Glutamatergic neuron (in vitro differentiated cells): ENCODE measurements at regions not wholly inside any gene's neighbourhood (a gene's known extent, or its start where the extent isn't known, plus 50 kb on each side); places are given as distances from the start of the nearest gene placed in this dataset.
"Not testable (repeated sequence)": the region's sequence is repeated elsewhere in the genome, so short reads cannot be mapped to it uniquely, and the experiment has no call there.

Experiments used
- DNase-seq: peaks from one replicate; pipeline ENCODE4 v3.0.0; 2022
- H3K27ac Mint-ChIP-seq: one replicate; pipeline ENCODE4 v1.8.0; 2020; ENCODE audit warnings: mild to moderate bottlenecking, mixed read lengths, inconsistent platforms; ENCODE audit not compliant: unreplicated experiment
- H3K27me3 Mint-ChIP-seq: one replicate; pipeline ENCODE4 v1.8.0; 2020; ENCODE audit warnings: mild to moderate bottlenecking, moderate library complexity, mixed read lengths, inconsistent platforms; ENCODE audit not compliant: unreplicated experiment
- H3K36me3 Mint-ChIP-seq: one replicate; pipeline ENCODE4 v1.8.0; 2020; ENCODE audit warnings: mild to moderate bottlenecking, mixed read lengths, inconsistent platforms; ENCODE audit not compliant: unreplicated experiment
- H3K4me1 Mint-ChIP-seq: one replicate; pipeline ENCODE4 v1.8.0; 2020; ENCODE audit warnings: mild to moderate bottlenecking, low read depth, mixed read lengths, inconsistent platforms; ENCODE audit not compliant: unreplicated experiment
- H3K4me3 Mint-ChIP-seq: one replicate; pipeline ENCODE4 v1.8.0; 2020; ENCODE audit warnings: mild to moderate bottlenecking, mixed read lengths, inconsistent platforms; ENCODE audit not compliant: unreplicated experiment
- H3K9me3 Mint-ChIP-seq: one replicate; pipeline ENCODE4 v1.8.0; 2020; ENCODE audit warnings: mild to moderate bottlenecking, moderate library complexity, mixed read lengths, inconsistent platforms; ENCODE audit not compliant: unreplicated experiment
- CTCF ChIP-seq: fragments of 200-600 bp; sonication (generic); IDR thresholded peaks from one replicate; pipeline ENCODE4 v1.5.0; 2021; ENCODE audit not compliant: partially characterized antibody, unreplicated experiment

DNA sequence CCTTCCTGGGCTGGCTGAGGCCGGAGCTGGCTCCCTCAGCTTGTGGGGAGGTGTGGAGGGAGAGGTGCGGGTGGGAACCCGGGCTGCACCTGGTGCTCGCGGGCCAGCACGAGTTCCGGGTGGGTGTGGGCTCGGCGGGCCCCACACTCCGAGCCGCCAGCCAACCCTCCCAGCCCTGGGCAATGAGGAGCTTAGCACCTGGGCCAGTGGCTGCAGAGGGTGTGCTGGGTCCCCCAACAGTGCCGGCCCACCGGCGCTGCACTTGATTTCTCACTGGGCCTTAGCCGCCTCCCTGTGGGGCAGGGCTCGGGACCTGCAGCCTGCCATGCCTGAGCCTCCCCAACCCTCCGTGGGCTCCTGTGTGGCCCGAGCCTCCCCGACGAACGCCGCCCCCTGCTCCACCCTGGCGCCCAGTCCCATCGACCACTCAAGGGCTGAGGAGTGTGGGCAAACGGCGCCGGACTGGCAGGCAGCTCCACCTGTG is 182.7 kb upstream of the PAQR3 start:
- Mint-ChIP-seq H3K27ac (no peak overlapping the region), H3K36me3 (peaks cover 74% of the 10 kb centered on the region), H3K4me1 (no peaks in the 10 kb centered on the region), H3K9me3 (peaks cover 20% of the 10 kb centered on the region), H3K4me3 (no peak overlapping the region), H3K27me3 (peaks cover 2% of the 10 kb centered on the region)
- no peak for DNase-seq
- no peak for TF ChIP-seq CTCF

DNA sequence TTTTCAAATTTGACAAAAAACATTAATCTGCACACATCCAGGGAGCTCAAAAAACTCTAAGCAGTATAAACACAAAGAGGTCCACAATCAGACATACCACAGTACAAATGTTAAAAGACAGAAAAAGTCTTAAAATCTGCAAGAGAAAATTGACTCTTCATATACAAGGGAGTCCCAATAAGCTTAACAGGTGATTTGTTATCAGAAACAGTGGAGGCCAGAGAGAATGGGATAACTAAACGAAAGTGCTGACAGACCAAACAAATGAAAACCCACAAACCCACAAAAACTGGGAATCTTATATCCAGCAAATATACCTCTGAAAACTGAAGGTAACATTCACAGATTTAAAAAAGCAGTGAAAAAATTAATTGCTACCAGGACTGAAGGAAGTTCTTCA is 182.0 kb upstream of the PAQR3 start:
- peaks cover 68% of the 10 kb centered on the region for H3K36me3 Mint-ChIP-seq
- TF ChIP-seq CTCF: no peak
- no peak overlapping the region for H3K4me3 Mint-ChIP-seq
- peaks cover 2% of the 10 kb centered on the region for H3K27me3 Mint-ChIP-seq
- no peak for DNase-seq
- no peaks in the 10 kb centered on the region for H3K4me1 Mint-ChIP-seq
- H3K9me3 Mint-ChIP-seq: peaks cover 20% of the 10 kb centered on the region
- H3K27ac Mint-ChIP-seq: no peak overlapping the region

DNA sequence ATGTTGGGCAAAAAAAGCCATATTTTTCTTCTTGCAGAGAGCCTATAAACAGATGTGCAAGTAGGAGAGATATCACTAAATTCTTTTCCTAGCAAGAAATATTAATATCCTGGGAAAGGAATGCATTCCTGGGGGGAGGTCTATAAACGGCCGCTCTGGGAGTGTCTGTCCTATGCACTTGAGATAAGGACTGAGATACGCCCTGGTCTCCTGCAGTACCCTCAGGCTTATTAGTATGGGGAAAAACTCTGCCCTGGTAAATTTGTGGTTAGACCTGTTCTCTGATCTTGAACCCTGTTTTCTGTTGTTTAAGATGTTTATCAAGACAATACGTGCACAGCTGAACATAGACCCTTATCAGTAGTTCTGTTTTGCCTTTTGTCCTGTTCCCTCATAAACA is 177.8 kb upstream of the PAQR3 start:
- Mint-ChIP-seq H3K9me3 (peaks cover 19% of the 10 kb centered on the region), H3K36me3 (peaks cover 45% of the 10 kb centered on the region)
- H3K4me1 Mint-ChIP-seq, H3K27me3 Mint-ChIP-seq, H3K27ac Mint-ChIP-seq, H3K4me3 Mint-ChIP-seq: not testable (repeated sequence)
- DNase-seq: peak; percentile 26

GRCh38 chr4:79107014-79107413 is 167.8 kb upstream of the PAQR3 start:
- H3K27me3 Mint-ChIP-seq: no peaks in the 10 kb centered on the region
- H3K27ac Mint-ChIP-seq: no peak overlapping the region
- H3K9me3 Mint-ChIP-seq: peaks cover 4% of the 10 kb centered on the region
- no peaks in the 10 kb centered on the region for H3K4me1 Mint-ChIP-seq
- no peak for DNase-seq
- H3K36me3 Mint-ChIP-seq: no peaks in the 10 kb centered on the region
- no peak for TF ChIP-seq CTCF
- H3K4me3 Mint-ChIP-seq: no peak overlapping the region

- Mint-ChIP-seq H3K4me1 (peaks cover 5% of the 10 kb centered on the region), H3K27me3 (no peaks in the 10 kb centered on the region), H3K27ac (no peak overlapping the region), H3K36me3 (peaks cover under 1% of the 10 kb centered on the region), H3K4me3 (no peak overlapping the region), H3K9me3 (no peaks in the 10 kb centered on the region)
- no peak for DNase-seq
- no peak for TF ChIP-seq CTCF
Measured at GRCh38 chr4:79088946-79089691, 149.9 kb upstream of the PAQR3 start.
